ENCODE measurements at regions not wholly inside any gene's neighbourhood (a gene's known extent, or its start where the extent isn't known, plus 50 kb on each side); places are given as distances from the start of the nearest gene placed in this dataset.

GRCh38 chr10:91690996-91691676, 58.3 kb upstream of the PPP1R3C start:
- H3K27ac ChIP-seq (ENCODE audit: low read length): no peak overlapping the region
- ChIA-PET CTCF (no interaction called here), POLR2A (no interaction called here)
- no TSS peak for BruUV-seq (replicated peaks)
- no peak for DNase-seq (ENCODE audit: low read depth, low spot score)
- intact Hi-C loops (cut with micrococcal nuclease; ENCODE audit: unreplicated experiment): no loop called here
- no peaks in the 10 kb centered on the region for H3K27me3 ChIP-seq (ENCODE audit: control insufficient read depth, insufficient read depth, low read length)
- in situ Hi-C loops (cut with HindIII; ENCODE audit: low pct_unique_long_range_greater_than_20kb, low sequenced_read_pairs): no loop called here
- H3K4me1 ChIP-seq (ENCODE audit: control insufficient read depth, insufficient read depth, low read length): no peaks in the 10 kb centered on the region
- no peaks in the 10 kb centered on the region for H3K36me3 ChIP-seq (ENCODE audit: control insufficient read depth, insufficient read depth, low read length)
- H3K4me3 ChIP-seq (ENCODE audit: low read depth in 2 of 2, low read length in 2 of 2): no peak overlapping the region
- no peaks in the 10 kb centered on the region for H3K9me3 ChIP-seq (ENCODE audit: control insufficient read depth, insufficient read depth, low read depth, low read length)
- TF ChIP-seq TCF7L2 (IDR thresholded peaks at IDR 0.05; ENCODE audit: low read depth, low read length) (no peak), POLR2AphosphoS5 (IDR thresholded peaks at IDR 0.05; ENCODE audit: low read depth, low read length) (no peak), SIN3A (IDR thresholded peaks at IDR 0.05; ENCODE audit: borderline replicate concordance, insufficient read depth, low read depth, low read length) (no peak), CTCF (IDR thresholded peaks at IDR 0.05) (no peak), REST (IDR thresholded peaks at IDR 0.05; ENCODE audit: insufficient read depth in 1 of 2, low read depth in 2 of 2, low read length in 1 of 2) (no peak)
- no peak for ATAC-seq

- DNase-seq (ENCODE audit: low read depth, low spot score) (no peak), ATAC-seq (no peak)
- ChIA-PET POLR2A (no interaction called here), CTCF (no interaction called here)
- H3K9me3 ChIP-seq (ENCODE audit: control insufficient read depth, insufficient read depth, low read depth, low read length): no peaks in the 10 kb centered on the region
- H3K4me1 ChIP-seq (ENCODE audit: control insufficient read depth, insufficient read depth, low read length): no peaks in the 10 kb centered on the region
- intact Hi-C loops (cut with micrococcal nuclease; ENCODE audit: unreplicated experiment): no loop called here
- no peaks in the 10 kb centered on the region for H3K27me3 ChIP-seq (ENCODE audit: control insufficient read depth, insufficient read depth, low read length)
- no peaks in the 10 kb centered on the region for H3K36me3 ChIP-seq (ENCODE audit: control insufficient read depth, insufficient read depth, low read length)
- no peak overlapping the region for H3K27ac ChIP-seq (ENCODE audit: low read length)
- no peak for TF ChIP-seq POLR2AphosphoS5 (IDR thresholded peaks at IDR 0.05; ENCODE audit: low read depth, low read length)
- BruUV-seq (replicated peaks): no TSS peak
- in situ Hi-C loops (cut with HindIII; ENCODE audit: low pct_unique_long_range_greater_than_20kb, low sequenced_read_pairs): no loop called here
- H3K4me3 ChIP-seq (ENCODE audit: low read depth in 2 of 2, low read length in 2 of 2): no peak overlapping the region
Measured at GRCh38 chr10:91690412-91690811, 57.5 kb upstream of the PPP1R3C start.

- POLR2A ChIA-PET: no interaction called here
- BruUV-seq (replicated peaks): no TSS peak
- DNase-seq (ENCODE audit: low read depth, low spot score): no peak
- CTCF ChIA-PET: no interaction called here
- no peaks in the 10 kb centered on the region for H3K36me3 ChIP-seq (ENCODE audit: control insufficient read depth, insufficient read depth, low read length)
- TF ChIP-seq TCF7L2 (IDR thresholded peaks at IDR 0.05; ENCODE audit: low read depth, low read length): no peak
- in situ Hi-C loops (cut with HindIII; ENCODE audit: low pct_unique_long_range_greater_than_20kb, low sequenced_read_pairs): no loop called here
- intact Hi-C loops (cut with micrococcal nuclease; ENCODE audit: unreplicated experiment): no loop called here
- no peak overlapping the region for H3K4me3 ChIP-seq (ENCODE audit: low read depth in 2 of 2, low read length in 2 of 2)
- H3K4me1 ChIP-seq (ENCODE audit: control insufficient read depth, insufficient read depth, low read length): no peaks in the 10 kb centered on the region
- H3K9me3 ChIP-seq (ENCODE audit: control insufficient read depth, insufficient read depth, low read depth, low read length): no peaks in the 10 kb centered on the region
- no peaks in the 10 kb centered on the region for H3K27me3 ChIP-seq (ENCODE audit: control insufficient read depth, insufficient read depth, low read length)
- no peak for ATAC-seq
- no peak overlapping the region for H3K27ac ChIP-seq (ENCODE audit: low read length)
Measured at GRCh38 chr10:91689731-91690168, 56.9 kb upstream of the PPP1R3C start.

Data from Panc1 (cell line).